GM23338 (cell line): ENCODE measurements at regions not wholly inside any gene's neighbourhood (a gene's known extent, or its start where the extent isn't known, plus 50 kb on each side); places are given as distances from the start of the nearest gene placed in this dataset.

Experiments
- CREB1 ChIP-seq: fragments of 250-450 bp; sonication (Bioruptor Pico); IDR thresholded peaks from 2 replicates; pipeline ENCODE4 v1.5.0; 2020; ENCODE audit warnings: low read depth, mild to moderate bottlenecking, moderate library complexity
- EZH2 ChIP-seq: fragments of 200-600 bp; sonication (generic); IDR thresholded peaks from one replicate; pipeline ENCODE4 v1.8.0; 2017; ENCODE audit warnings: antibody characterized with exemption, mild to moderate bottlenecking, low read depth; ENCODE audit not compliant: unreplicated experiment
- EZH2phosphoT487 ChIP-seq: fragments of 200-600 bp; sonication (generic); IDR thresholded peaks from one replicate; pipeline ENCODE4 v1.8.1; 2018; ENCODE audit warnings: antibody characterized with exemption; ENCODE audit not compliant: unreplicated experiment
- JUNB ChIP-seq: IDR thresholded peaks from one replicate; pipeline ENCODE4 v1.6.1; 2016; ENCODE audit warnings: antibody characterized with exemption; ENCODE audit not compliant: unreplicated experiment
- NANOG ChIP-seq: IDR thresholded peaks from 2 replicates; pipeline ENCODE4 v1.6.1; 2016; ENCODE audit warnings: antibody characterized with exemption, borderline replicate concordance
- POLR2AphosphoS5 ChIP-seq: IDR thresholded peaks from 2 replicates; pipeline ENCODE4 v1.6.1; 2016; ENCODE audit warnings: antibody characterized with exemption, low read depth
- STAT1 ChIP-seq: IDR thresholded peaks from one replicate; pipeline ENCODE4 v1.6.1; 2016; ENCODE audit warnings: antibody characterized with exemption; ENCODE audit not compliant: unreplicated experiment
- ZNF114 ChIP-seq: fragments of 250-450 bp; sonication (Bioruptor Pico); IDR thresholded peaks from 2 replicates; pipeline ENCODE4 v1.5.0; 2020; ENCODE audit warnings: mild to moderate bottlenecking, moderate library complexity
- ZNF331 ChIP-seq: fragments of 250-450 bp; sonication (Bioruptor Pico); IDR thresholded peaks from 2 replicates; pipeline ENCODE4 v1.5.0; 2020; ENCODE audit warnings: low read depth, mild to moderate bottlenecking, moderate library complexity
- TF ChIP-seq, protein P1 (sequence below), 2 experiments: fragments of 200-600 bp in 1 of 2; sonication (generic) in 1 of 2; conservative IDR thresholded peaks; 2 replicates each; pipeline versions ENCODE4 v1.5.1 to v1.6.1; 2016 to 2017; ENCODE audit warnings: antibody characterized with exemption in 2 of 2, low read depth in 2 of 2, mild to moderate bottlenecking in 2 of 2, moderate library complexity in 1 of 2
- TF ChIP-seq, protein P2 (sequence below): IDR thresholded peaks from one replicate; pipeline ENCODE4 v1.6.1; 2018; ENCODE audit warnings: antibody characterized with exemption; ENCODE audit not compliant: unreplicated experiment
- TF ChIP-seq, protein P3 (sequence below): IDR thresholded peaks from 2 replicates; pipeline ENCODE4 v1.6.1; 2016; ENCODE audit warnings: antibody characterized with exemption
- TF ChIP-seq, protein P4 (sequence below): fragments of 250-450 bp; sonication (Bioruptor Pico); IDR thresholded peaks from 2 replicates; pipeline ENCODE4 v1.5.0; 2020; ENCODE audit warnings: mild to moderate bottlenecking, moderate library complexity

DNA sequence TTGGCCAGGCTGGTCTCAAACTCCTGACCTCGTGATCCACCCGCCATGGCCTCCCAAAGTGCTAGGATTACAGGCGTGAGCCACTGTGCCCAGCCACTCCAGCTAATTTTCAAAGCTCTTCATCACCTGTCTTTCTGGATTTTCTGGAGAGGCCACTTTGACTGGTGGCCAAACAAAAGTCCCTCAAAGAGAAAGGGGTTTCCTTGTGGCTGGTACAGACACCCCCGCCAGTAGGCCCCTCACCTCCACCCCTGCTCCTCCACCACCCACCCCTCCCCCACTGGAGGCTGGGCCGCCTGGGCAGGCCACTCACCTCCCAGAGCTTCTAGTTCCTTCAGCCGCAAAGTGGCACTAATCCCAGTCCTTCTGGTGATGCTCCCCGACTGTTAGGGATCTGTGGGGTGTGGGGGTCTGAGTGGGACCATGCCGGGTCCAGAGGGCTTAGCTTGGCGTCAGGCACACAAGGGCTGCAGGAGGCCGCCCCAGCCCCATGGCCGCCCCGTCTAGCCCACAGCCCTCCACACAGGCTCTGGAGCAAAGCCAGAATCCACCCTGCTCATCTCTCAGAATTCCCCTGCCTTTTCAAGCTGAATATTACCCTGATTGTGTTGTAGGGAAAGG lies 182.0 kb upstream of the IER5L start:
- TF ChIP-seq, protein P1, sequence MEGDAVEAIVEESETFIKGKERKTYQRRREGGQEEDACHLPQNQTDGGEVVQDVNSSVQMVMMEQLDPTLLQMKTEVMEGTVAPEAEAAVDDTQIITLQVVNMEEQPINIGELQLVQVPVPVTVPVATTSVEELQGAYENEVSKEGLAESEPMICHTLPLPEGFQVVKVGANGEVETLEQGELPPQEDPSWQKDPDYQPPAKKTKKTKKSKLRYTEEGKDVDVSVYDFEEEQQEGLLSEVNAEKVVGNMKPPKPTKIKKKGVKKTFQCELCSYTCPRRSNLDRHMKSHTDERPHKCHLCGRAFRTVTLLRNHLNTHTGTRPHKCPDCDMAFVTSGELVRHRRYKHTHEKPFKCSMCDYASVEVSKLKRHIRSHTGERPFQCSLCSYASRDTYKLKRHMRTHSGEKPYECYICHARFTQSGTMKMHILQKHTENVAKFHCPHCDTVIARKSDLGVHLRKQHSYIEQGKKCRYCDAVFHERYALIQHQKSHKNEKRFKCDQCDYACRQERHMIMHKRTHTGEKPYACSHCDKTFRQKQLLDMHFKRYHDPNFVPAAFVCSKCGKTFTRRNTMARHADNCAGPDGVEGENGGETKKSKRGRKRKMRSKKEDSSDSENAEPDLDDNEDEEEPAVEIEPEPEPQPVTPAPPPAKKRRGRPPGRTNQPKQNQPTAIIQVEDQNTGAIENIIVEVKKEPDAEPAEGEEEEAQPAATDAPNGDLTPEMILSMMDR (conservative IDR thresholded peaks at IDR 0.05; ENCODE audit: low read depth in 2 of 2): no peak
- TF ChIP-seq POLR2AphosphoS5 (no peak), EZH2phosphoT487 (no peak), ZNF114 (CRISPR knock-in tag) (no peak), EZH2 (no peak), CREB1 (CRISPR knock-in tag) (no peak), JUNB (no peak), ZNF331 (CRISPR knock-in tag) (no peak), STAT1 (no peak), NANOG (no peak)
- TF ChIP-seq, protein P2, sequence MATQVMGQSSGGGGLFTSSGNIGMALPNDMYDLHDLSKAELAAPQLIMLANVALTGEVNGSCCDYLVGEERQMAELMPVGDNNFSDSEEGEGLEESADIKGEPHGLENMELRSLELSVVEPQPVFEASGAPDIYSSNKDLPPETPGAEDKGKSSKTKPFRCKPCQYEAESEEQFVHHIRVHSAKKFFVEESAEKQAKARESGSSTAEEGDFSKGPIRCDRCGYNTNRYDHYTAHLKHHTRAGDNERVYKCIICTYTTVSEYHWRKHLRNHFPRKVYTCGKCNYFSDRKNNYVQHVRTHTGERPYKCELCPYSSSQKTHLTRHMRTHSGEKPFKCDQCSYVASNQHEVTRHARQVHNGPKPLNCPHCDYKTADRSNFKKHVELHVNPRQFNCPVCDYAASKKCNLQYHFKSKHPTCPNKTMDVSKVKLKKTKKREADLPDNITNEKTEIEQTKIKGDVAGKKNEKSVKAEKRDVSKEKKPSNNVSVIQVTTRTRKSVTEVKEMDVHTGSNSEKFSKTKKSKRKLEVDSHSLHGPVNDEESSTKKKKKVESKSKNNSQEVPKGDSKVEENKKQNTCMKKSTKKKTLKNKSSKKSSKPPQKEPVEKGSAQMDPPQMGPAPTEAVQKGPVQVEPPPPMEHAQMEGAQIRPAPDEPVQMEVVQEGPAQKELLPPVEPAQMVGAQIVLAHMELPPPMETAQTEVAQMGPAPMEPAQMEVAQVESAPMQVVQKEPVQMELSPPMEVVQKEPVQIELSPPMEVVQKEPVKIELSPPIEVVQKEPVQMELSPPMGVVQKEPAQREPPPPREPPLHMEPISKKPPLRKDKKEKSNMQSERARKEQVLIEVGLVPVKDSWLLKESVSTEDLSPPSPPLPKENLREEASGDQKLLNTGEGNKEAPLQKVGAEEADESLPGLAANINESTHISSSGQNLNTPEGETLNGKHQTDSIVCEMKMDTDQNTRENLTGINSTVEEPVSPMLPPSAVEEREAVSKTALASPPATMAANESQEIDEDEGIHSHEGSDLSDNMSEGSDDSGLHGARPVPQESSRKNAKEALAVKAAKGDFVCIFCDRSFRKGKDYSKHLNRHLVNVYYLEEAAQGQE: no peak
- TF ChIP-seq, protein P3, sequence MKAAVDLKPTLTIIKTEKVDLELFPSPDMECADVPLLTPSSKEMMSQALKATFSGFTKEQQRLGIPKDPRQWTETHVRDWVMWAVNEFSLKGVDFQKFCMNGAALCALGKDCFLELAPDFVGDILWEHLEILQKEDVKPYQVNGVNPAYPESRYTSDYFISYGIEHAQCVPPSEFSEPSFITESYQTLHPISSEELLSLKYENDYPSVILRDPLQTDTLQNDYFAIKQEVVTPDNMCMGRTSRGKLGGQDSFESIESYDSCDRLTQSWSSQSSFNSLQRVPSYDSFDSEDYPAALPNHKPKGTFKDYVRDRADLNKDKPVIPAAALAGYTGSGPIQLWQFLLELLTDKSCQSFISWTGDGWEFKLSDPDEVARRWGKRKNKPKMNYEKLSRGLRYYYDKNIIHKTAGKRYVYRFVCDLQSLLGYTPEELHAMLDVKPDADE: no peak
- TF ChIP-seq, protein P4, sequence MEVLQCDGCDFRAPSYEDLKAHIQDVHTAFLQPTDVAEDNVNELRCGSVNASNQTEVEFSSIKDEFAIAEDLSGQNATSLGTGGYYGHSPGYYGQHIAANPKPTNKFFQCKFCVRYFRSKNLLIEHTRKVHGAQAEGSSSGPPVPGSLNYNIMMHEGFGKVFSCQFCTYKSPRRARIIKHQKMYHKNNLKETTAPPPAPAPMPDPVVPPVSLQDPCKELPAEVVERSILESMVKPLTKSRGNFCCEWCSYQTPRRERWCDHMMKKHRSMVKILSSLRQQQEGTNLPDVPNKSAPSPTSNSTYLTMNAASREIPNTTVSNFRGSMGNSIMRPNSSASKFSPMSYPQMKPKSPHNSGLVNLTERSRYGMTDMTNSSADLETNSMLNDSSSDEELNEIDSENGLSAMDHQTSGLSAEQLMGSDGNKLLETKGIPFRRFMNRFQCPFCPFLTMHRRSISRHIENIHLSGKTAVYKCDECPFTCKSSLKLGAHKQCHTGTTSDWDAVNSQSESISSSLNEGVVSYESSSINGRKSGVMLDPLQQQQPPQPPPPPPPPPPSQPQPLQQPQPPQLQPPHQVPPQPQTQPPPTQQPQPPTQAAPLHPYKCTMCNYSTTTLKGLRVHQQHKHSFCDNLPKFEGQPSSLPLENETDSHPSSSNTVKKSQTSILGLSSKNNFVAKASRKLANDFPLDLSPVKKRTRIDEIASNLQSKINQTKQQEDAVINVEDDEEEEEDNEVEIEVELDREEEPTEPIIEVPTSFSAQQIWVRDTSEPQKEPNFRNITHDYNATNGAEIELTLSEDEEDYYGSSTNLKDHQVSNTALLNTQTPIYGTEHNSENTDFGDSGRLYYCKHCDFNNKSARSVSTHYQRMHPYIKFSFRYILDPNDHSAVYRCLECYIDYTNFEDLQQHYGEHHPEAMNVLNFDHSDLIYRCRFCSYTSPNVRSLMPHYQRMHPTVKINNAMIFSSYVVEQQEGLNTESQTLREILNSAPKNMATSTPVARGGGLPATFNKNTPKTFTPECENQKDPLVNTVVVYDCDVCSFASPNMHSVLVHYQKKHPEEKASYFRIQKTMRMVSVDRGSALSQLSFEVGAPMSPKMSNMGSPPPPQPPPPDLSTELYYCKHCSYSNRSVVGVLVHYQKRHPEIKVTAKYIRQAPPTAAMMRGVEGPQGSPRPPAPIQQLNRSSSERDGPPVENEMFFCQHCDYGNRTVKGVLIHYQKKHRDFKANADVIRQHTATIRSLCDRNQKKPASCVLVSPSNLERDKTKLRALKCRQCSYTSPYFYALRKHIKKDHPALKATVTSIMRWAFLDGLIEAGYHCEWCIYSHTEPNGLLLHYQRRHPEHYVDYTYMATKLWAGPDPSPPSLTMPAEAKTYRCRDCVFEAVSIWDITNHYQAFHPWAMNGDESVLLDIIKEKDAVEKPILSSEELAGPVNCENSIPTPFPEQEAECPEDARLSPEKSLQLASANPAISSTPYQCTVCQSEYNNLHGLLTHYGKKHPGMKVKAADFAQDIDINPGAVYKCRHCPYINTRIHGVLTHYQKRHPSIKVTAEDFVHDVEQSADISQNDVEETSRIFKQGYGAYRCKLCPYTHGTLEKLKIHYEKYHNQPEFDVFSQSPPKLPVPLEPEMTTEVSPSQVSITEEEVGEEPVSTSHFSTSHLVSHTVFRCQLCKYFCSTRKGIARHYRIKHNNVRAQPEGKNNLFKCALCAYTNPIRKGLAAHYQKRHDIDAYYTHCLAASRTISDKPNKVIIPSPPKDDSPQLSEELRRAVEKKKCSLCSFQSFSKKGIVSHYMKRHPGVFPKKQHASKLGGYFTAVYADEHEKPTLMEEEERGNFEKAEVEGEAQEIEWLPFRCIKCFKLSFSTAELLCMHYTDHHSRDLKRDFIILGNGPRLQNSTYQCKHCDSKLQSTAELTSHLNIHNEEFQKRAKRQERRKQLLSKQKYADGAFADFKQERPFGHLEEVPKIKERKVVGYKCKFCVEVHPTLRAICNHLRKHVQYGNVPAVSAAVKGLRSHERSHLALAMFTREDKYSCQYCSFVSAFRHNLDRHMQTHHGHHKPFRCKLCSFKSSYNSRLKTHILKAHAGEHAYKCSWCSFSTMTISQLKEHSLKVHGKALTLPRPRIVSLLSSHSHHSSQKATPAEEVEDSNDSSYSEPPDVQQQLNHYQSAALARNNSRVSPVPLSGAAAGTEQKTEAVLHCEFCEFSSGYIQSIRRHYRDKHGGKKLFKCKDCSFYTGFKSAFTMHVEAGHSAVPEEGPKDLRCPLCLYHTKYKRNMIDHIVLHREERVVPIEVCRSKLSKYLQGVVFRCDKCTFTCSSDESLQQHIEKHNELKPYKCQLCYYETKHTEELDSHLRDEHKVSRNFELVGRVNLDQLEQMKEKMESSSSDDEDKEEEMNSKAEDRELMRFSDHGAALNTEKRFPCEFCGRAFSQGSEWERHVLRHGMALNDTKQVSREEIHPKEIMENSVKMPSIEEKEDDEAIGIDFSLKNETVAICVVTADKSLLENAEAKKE (CRISPR knock-in tag): no peak
